Panc1 (cell line): ENCODE measurements at regions not wholly inside any gene's neighbourhood (a gene's known extent, or its start where the extent isn't known, plus 50 kb on each side); places are given as distances from the start of the nearest gene placed in this dataset.

Experiments
- ATAC-seq: fragments of 200-7000 bp; cut with Tn5 transposase; 2 replicates; pipeline ENCODE4 v1.9.1; 2020; ENCODE audit warnings: mild to moderate bottlenecking, moderate library complexity
- BruUV-seq: library from RNA; stranded (reverse); fragments of 400-500 nt; replicated peaks from 2 replicates; lab custom pipeline; 2021; lab: Mats Ljungman, UMichigan
- CTCF ChIA-PET: fragments of 300-600 bp; sonication (Branson Sonifier 250); formaldehyde crosslinking; loops from one replicate; lab custom pipeline; 2022; ENCODE audit warnings: antibody characterized with exemption; lab: Charles Lee
- POLR2A ChIA-PET: fragments of 300-600 bp; sonication (Branson Sonifier 250); formaldehyde crosslinking; loops from one replicate; lab custom pipeline; 2022; ENCODE audit warnings: antibody characterized with exemption; lab: Charles Lee
- DNase-seq: peaks from one replicate; pipeline ENCODE4 v3.0.0-alpha.2; 2010; ENCODE audit warnings: low read depth, low spot score
- H3K27ac ChIP-seq: 2 replicates; pipeline ENCODE4 v1.5.1; 2011; ENCODE audit warnings: mild to moderate bottlenecking, low read length, inconsistent platforms
- H3K27me3 ChIP-seq: fragments of 200-500 bp; sonication (Bioruptor generic); 2 replicates; pipeline ENCODE4 v1.6.0; 2014; ENCODE audit warnings: low read length, inconsistent platforms; ENCODE audit not compliant: control insufficient read depth, insufficient read depth
- H3K36me3 ChIP-seq: fragments of 200-500 bp; sonication (Bioruptor generic); 2 replicates; pipeline ENCODE4 v1.5.1; 2014; ENCODE audit warnings: inconsistent platforms, mild to moderate bottlenecking, low read length, moderate library complexity; ENCODE audit not compliant: control insufficient read depth, insufficient read depth
- H3K4me1 ChIP-seq: 2 replicates; pipeline ENCODE4 v1.5.1; 2011; ENCODE audit warnings: inconsistent platforms, mild to moderate bottlenecking, low read length, moderate library complexity; ENCODE audit not compliant: control insufficient read depth, insufficient read depth
- H3K4me3 ChIP-seq, 2 experiments: 2 replicates each; pipeline ENCODE4 v1.5.1; 2011 to 2012; ENCODE audit warnings: low read depth in 2 of 2, low read length in 2 of 2, mild to moderate bottlenecking in 2 of 2, inconsistent platforms in 1 of 2, moderate library complexity in 1 of 2
- H3K9me3 ChIP-seq: fragments of 200-500 bp; sonication (Bioruptor generic); 2 replicates; pipeline ENCODE4 v1.5.1; 2014; ENCODE audit warnings: low read depth, mild to moderate bottlenecking, inconsistent platforms, low read length, moderate library complexity; ENCODE audit not compliant: control insufficient read depth, insufficient read depth
- CTCF ChIP-seq: fragments of 450-650 bp; IDR thresholded peaks from 2 replicates; pipeline ENCODE4 v1.5.1; 2017; ENCODE audit warnings: mild to moderate bottlenecking
- POLR2AphosphoS5 ChIP-seq: IDR thresholded peaks from 2 replicates; pipeline ENCODE4 v1.6.1; 2012; ENCODE audit warnings: mild to moderate bottlenecking, low read depth, low read length, moderate library complexity
- REST ChIP-seq, 2 experiments: IDR thresholded peaks; 2 replicates each; pipeline ENCODE4 v1.6.1; 2011 to 2012; ENCODE audit warnings: low read depth in 2 of 2, control low read depth in 1 of 2, low read length in 1 of 2, mild to moderate bottlenecking in 1 of 2, moderate library complexity in 1 of 2; ENCODE audit not compliant: insufficient read depth in 1 of 2
- SIN3A ChIP-seq: IDR thresholded peaks from 2 replicates; pipeline ENCODE4 v1.6.1; 2012; ENCODE audit warnings: low read depth, mild to moderate bottlenecking, low read length, moderate library complexity, borderline replicate concordance; ENCODE audit not compliant: insufficient read depth
- TCF7L2 ChIP-seq: IDR thresholded peaks from 2 replicates; pipeline ENCODE4 v1.6.1; 2011; ENCODE audit warnings: mild to moderate bottlenecking, low read depth, low read length, inconsistent platforms
- in situ Hi-C: cut with HindIII; loops from 2 replicates; pipeline ENCODE4 v1.10.0; 2016; ENCODE audit warnings: low sequenced_read_pairs, low pct_unique_long_range_greater_than_20kb
- intact Hi-C: fragments of 100-400 bp; cut with micrococcal nuclease; formaldehyde crosslinking; loops from one replicate; pipeline ENCODE4 v1.10.0; 2022; ENCODE audit not compliant: unreplicated experiment

- Histone ChIP-seq H3K36me3 (no peaks in the 10 kb centered on the region), H3K27me3 (no peaks in the 10 kb centered on the region), H3K27ac (no peak overlapping the region), H3K4me1 (no peaks in the 10 kb centered on the region), H3K9me3 (no peaks in the 10 kb centered on the region), H3K4me3 (no peak overlapping the region)
- intact Hi-C loops (no loop called here), in situ Hi-C loops (no loop called here)
- no peak for TF ChIP-seq REST (IDR thresholded peaks at IDR 0.05; ENCODE audit: insufficient read depth in 1 of 2, low read depth in 2 of 2, low read length in 1 of 2)
- TF ChIP-seq SIN3A = no peak
- TF ChIP-seq TCF7L2 = no peak
- TF ChIP-seq POLR2AphosphoS5 = no peak
- no peak for TF ChIP-seq CTCF
- no TSS peak for BruUV-seq
- POLR2A ChIA-PET = no interaction called here
- DNase-seq (no peak), ATAC-seq (no peak)
- CTCF ChIA-PET = no interaction called here
Measured at GRCh38 chr13:106176117-106176516, 359.3 kb downstream of the EFNB2 start.

- no peak for DNase-seq
- no peaks in the 10 kb centered on the region for H3K36me3 ChIP-seq
- intact Hi-C loops = no loop called here
- H3K27me3 ChIP-seq = no peaks in the 10 kb centered on the region
- in situ Hi-C loops = no loop called here
- H3K4me3 ChIP-seq = no peak overlapping the region
- no peak overlapping the region for H3K27ac ChIP-seq
- ATAC-seq = no peak
- no TSS peak for BruUV-seq
- no peaks in the 10 kb centered on the region for H3K9me3 ChIP-seq
- CTCF ChIA-PET = no interaction called here
- no peaks in the 10 kb centered on the region for H3K4me1 ChIP-seq
- POLR2A ChIA-PET = no interaction called here
- TF ChIP-seq CTCF (no peak), POLR2AphosphoS5 (no peak), TCF7L2 (no peak), REST (IDR thresholded peaks at IDR 0.05; ENCODE audit: insufficient read depth in 1 of 2, low read depth in 2 of 2, low read length in 1 of 2) (no peak), SIN3A (no peak)
Measured at GRCh38 chr13:106173891-106174610, 361.4 kb downstream of the EFNB2 start.
